Astrocyte (in vitro differentiated cells and primary cell): ENCODE measurements at regions not wholly inside any gene's neighbourhood (a gene's known extent, or its start where the extent isn't known, plus 50 kb on each side); places are given as distances from the start of the nearest gene placed in this dataset.

ENCODE experiments used
- CTCF ChIP-seq: IDR thresholded peaks from 2 replicates; pipeline ENCODE4 v1.5.1; 2011; ENCODE audit warnings: low read depth, mild to moderate bottlenecking, inconsistent platforms, low read length, moderate library complexity; ENCODE audit not compliant: insufficient read depth
- EZH2 ChIP-seq: IDR thresholded peaks from 2 replicates; pipeline ENCODE4 v1.6.1; 2012; ENCODE audit warnings: mild to moderate bottlenecking, low read length, inconsistent platforms; ENCODE audit not compliant: insufficient read depth

DNA sequence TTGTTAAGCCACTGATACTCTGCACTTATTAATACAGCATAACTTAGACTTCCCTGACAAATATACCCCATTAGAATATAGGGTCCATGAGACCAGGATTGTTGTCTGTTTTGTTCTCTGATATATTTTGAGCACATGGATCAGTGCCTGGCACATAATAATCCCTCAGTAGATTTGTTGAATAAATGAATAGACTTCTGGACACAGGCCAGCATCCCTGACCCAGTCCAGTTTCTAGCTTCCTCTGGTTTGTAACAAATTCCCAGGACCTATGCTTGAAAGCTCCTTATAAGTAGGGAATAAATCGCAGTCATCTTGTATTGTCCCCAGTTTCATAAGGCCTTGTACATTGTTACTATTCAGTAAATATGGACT lies 58.2 kb upstream of the GADD45A start:
- TF ChIP-seq CTCF (no peak), EZH2 (no peak)
